DND-41 (cell line): ENCODE measurements at regions not wholly inside any gene's neighbourhood (a gene's known extent, or its start where the extent isn't known, plus 50 kb on each side); places are given as distances from the start of the nearest gene placed in this dataset.

ENCODE experiments used
- ATAC-seq: fragments of 200-7000 bp; cut with Tn5 transposase; 3 replicates; pipeline ENCODE4 v1.9.1; 2021; ENCODE audit warnings: low read depth; ENCODE audit not compliant: insufficient read depth
- DNase-seq: peaks from one replicate; pipeline ENCODE4 v3.0.0-alpha.2; 2020
- H2AFZ ChIP-seq: 2 replicates; pipeline ENCODE4 v1.6.0; 2012; ENCODE audit warnings: low read depth, low read length
- H3K27ac ChIP-seq: 2 replicates; pipeline ENCODE4 v1.5.1; 2012; ENCODE audit warnings: low read length, inconsistent platforms
- H3K27me3 ChIP-seq: fragments of 200-600 bp; sonication (generic); 2 replicates; pipeline ENCODE4 v1.6.0; 2012; ENCODE audit warnings: low read length, mild to moderate bottlenecking, inconsistent platforms; ENCODE audit not compliant: insufficient read depth, poor library complexity
- H3K36me3 ChIP-seq: 2 replicates; pipeline ENCODE4 v1.5.1; 2012; ENCODE audit warnings: low read length, inconsistent platforms; ENCODE audit not compliant: insufficient read depth
- H3K4me1 ChIP-seq: 2 replicates; pipeline ENCODE4 v1.5.1; 2012; ENCODE audit warnings: mild to moderate bottlenecking, low read length; ENCODE audit not compliant: insufficient read depth
- H3K4me2 ChIP-seq: 2 replicates; pipeline ENCODE4 v1.6.0; 2012; ENCODE audit warnings: mild to moderate bottlenecking, moderate library complexity, low read length, inconsistent platforms; ENCODE audit not compliant: insufficient read depth
- H3K4me3 ChIP-seq, 2 experiments: fragments of 200-600 bp in 1 of 2; shearing (Covaris generic) in 1 of 2; 2 replicates each; pipeline ENCODE4 v1.5.1; 2012 to 2016; ENCODE audit warnings: inconsistent platforms in 2 of 2, low read length in 2 of 2, mild to moderate bottlenecking in 2 of 2, low read depth in 1 of 2, moderate library complexity in 1 of 2
- H3K79me2 ChIP-seq: 2 replicates; pipeline ENCODE4 v1.6.0; 2012; ENCODE audit warnings: low read length, inconsistent platforms; ENCODE audit not compliant: insufficient read depth
- H3K9ac ChIP-seq: 2 replicates; pipeline ENCODE4 v1.6.0; 2012; ENCODE audit warnings: low read depth, mild to moderate bottlenecking, inconsistent platforms, low read length, moderate library complexity
- H3K9me3 ChIP-seq: 2 replicates; pipeline ENCODE4 v1.5.1; 2012; ENCODE audit warnings: low read length, moderate library complexity, mild to moderate bottlenecking, inconsistent platforms; ENCODE audit not compliant: insufficient read depth, severe bottlenecking
- H4K20me1 ChIP-seq: 2 replicates; pipeline ENCODE4 v1.6.0; 2012; ENCODE audit warnings: low read length; ENCODE audit not compliant: insufficient read depth
- EZH2 ChIP-seq: IDR thresholded peaks from 3 replicates; pipeline ENCODE4 v1.6.1; 2012; ENCODE audit warnings: borderline replicate concordance, low read depth, mild to moderate bottlenecking, moderate library complexity, low read length, inconsistent platforms; ENCODE audit not compliant: severe bottlenecking
- TF ChIP-seq, protein P1 (sequence below): IDR thresholded peaks from 2 replicates; pipeline ENCODE4 v1.5.1; 2012; ENCODE audit warnings: borderline replicate concordance, low read length, moderate library complexity, mild to moderate bottlenecking; ENCODE audit not compliant: poor library complexity, severe bottlenecking; ENCODE audit errors: extremely low read depth

DNA sequence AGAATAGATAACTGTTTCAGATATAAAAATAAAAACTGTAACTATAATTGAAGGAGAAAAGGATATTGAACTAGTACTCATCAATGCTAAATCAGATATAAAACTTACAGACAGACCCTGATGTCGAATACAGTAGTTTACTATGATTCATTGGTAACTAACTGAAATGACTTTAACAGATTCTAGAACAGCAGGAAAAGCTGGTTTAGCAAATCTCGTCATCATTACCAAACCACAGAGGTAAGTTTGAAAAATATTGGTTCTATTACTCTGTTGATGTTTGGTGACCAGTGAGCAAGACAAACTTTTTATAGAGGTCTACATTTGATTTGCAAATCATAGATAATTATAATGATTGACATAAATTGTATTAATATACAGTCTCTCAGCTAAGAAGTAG is 551.4 kb upstream of the ADGRL3 start:
- no peak for ATAC-seq
- H3K4me3 ChIP-seq, result no peak overlapping the region

DNA sequence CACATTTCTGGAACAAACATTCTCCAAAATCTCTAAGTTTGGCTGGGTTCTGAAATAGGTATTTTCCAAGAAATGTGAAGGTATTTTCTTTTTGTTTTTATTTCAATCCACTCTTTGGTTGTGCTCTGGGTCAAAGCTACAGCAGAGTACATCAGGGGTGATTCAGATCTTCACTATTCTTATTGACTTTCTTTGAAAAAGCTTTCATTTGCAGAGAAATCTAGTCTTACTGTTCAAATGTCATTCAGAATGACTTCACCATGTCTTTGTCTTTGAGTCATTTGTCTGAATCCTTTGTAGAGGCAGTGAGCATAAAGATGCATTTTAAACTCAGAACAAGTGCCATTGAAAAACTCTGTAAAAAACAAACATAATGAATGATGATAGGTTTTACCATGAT is 547.2 kb upstream of the ADGRL3 start:
- Histone ChIP-seq H3K36me3 (no peaks in the 10 kb centered on the region), H3K79me2 (no peaks in the 10 kb centered on the region), H3K4me2 (no peak overlapping the region), H3K27ac (no peak overlapping the region), H4K20me1 (no peaks in the 10 kb centered on the region), H3K27me3 (no peaks in the 10 kb centered on the region), H2AFZ (no peak overlapping the region), H3K4me3 (no peak overlapping the region), H3K4me1 (peaks cover 10% of the 10 kb centered on the region), H3K9me3 (no peaks in the 10 kb centered on the region), H3K9ac (no peak overlapping the region)
- ATAC-seq (no peak), DNase-seq (no peak)
- no peak for TF ChIP-seq EZH2
- TF ChIP-seq, protein P1, sequence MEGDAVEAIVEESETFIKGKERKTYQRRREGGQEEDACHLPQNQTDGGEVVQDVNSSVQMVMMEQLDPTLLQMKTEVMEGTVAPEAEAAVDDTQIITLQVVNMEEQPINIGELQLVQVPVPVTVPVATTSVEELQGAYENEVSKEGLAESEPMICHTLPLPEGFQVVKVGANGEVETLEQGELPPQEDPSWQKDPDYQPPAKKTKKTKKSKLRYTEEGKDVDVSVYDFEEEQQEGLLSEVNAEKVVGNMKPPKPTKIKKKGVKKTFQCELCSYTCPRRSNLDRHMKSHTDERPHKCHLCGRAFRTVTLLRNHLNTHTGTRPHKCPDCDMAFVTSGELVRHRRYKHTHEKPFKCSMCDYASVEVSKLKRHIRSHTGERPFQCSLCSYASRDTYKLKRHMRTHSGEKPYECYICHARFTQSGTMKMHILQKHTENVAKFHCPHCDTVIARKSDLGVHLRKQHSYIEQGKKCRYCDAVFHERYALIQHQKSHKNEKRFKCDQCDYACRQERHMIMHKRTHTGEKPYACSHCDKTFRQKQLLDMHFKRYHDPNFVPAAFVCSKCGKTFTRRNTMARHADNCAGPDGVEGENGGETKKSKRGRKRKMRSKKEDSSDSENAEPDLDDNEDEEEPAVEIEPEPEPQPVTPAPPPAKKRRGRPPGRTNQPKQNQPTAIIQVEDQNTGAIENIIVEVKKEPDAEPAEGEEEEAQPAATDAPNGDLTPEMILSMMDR, result no peak

More for the DNA sequence above, 551.4 kb upstream of the ADGRL3 start:
- Histone ChIP-seq H3K79me2 (no peaks in the 10 kb centered on the region), H3K36me3 (no peaks in the 10 kb centered on the region), H2AFZ (no peak overlapping the region), H3K9me3 (no peaks in the 10 kb centered on the region), H3K27ac (no peak overlapping the region), H3K4me1 (no peaks in the 10 kb centered on the region), H4K20me1 (no peaks in the 10 kb centered on the region), H3K4me2 (no peak overlapping the region), H3K27me3 (no peaks in the 10 kb centered on the region), H3K9ac (no peak overlapping the region)
- no peak for DNase-seq
- TF ChIP-seq, protein P1, result no peak
- TF ChIP-seq EZH2, result no peak

DNA sequence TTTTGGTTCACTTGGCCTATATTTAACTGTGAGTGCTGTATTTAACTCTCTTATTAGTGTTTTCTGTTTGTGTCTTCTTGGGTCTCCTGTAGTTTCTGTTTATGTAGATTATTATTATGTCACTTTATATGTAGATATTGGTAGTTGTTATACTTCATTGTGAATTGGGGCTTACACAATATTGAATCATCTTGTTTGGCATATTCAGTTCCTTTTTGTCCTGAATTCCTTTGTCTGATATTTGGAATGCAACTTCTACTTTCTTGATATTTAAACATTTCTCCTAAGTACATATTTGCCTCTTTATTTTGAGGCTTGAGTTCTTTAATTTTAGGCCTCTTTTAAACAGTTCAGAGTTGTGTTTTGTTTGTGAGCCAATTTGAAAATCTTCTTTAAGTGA is 544.8 kb upstream of the ADGRL3 start:
- no peaks in the 10 kb centered on the region for H3K27me3 ChIP-seq
- DNase-seq (no peak), ATAC-seq (no peak)
- no peaks in the 10 kb centered on the region for H3K79me2 ChIP-seq
- H3K9ac ChIP-seq, result no peak overlapping the region
- no peak for TF ChIP-seq EZH2
- TF ChIP-seq, protein P1, result no peak
- H3K4me3 ChIP-seq, result no peak overlapping the region
- H3K4me2 ChIP-seq, result no peak overlapping the region
- no peak overlapping the region for H3K27ac ChIP-seq
- H4K20me1 ChIP-seq, result no peaks in the 10 kb centered on the region
- H2AFZ ChIP-seq, result no peak overlapping the region
- H3K4me1 ChIP-seq, result peaks cover 10% of the 10 kb centered on the region
- no peaks in the 10 kb centered on the region for H3K36me3 ChIP-seq
- no peaks in the 10 kb centered on the region for H3K9me3 ChIP-seq

DNA sequence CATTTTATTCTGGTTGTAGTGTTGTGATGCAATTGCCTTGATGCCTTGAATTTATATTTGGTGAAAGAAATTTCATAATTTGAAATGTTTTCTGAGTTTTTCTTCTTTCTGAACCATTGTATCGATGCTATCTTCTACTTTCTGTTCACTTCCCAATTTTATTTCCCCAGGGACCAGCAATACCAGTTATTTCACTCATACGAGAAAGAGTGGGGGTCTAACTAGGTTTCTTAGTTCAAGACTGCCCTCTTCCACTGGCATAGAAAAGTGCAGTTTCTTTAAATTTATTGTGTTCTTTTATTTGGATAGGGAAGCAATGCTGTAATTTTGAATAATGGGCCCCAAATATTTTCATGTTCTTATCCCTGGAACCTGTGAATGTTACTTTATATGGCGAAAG is 544.0 kb upstream of the ADGRL3 start:
- no peaks in the 10 kb centered on the region for H4K20me1 ChIP-seq
- no peak overlapping the region for H3K27ac ChIP-seq
- peaks cover 10% of the 10 kb centered on the region for H3K4me1 ChIP-seq
- no peaks in the 10 kb centered on the region for H3K9me3 ChIP-seq
- no peak overlapping the region for H3K4me3 ChIP-seq
- no peak overlapping the region for H3K4me2 ChIP-seq
- DNase-seq, result no peak
- ATAC-seq, result no peak
- H3K36me3 ChIP-seq, result no peaks in the 10 kb centered on the region
- H3K79me2 ChIP-seq, result no peaks in the 10 kb centered on the region
- no peak overlapping the region for H3K9ac ChIP-seq
- no peaks in the 10 kb centered on the region for H3K27me3 ChIP-seq
- TF ChIP-seq EZH2, result no peak
- TF ChIP-seq, protein P1, result no peak
- H2AFZ ChIP-seq, result no peak overlapping the region
